Progenitor cell of endocrine pancreas (in vitro differentiated cells): ENCODE measurements at regions not wholly inside any gene's neighbourhood (a gene's known extent, or its start where the extent isn't known, plus 50 kb on each side); places are given as distances from the start of the nearest gene placed in this dataset.

Source experiments
- DNase-seq: peaks from one replicate; pipeline ENCODE4 v3.0.0; 2021; ENCODE audit warnings: low spot score; ENCODE audit not compliant: unreplicated experiment
- H3K27ac Mint-ChIP-seq: 2 replicates; pipeline ENCODE4 v1.8.0; 2021; ENCODE audit warnings: mild to moderate bottlenecking, moderate library complexity, mixed read lengths
- H3K27me3 Mint-ChIP-seq: 2 replicates; pipeline ENCODE4 v1.8.0; 2021; ENCODE audit warnings: mixed read lengths
- H3K36me3 Mint-ChIP-seq: 2 replicates; pipeline ENCODE4 v1.8.0; 2022; ENCODE audit warnings: mixed read lengths; ENCODE audit not compliant: insufficient read depth
- H3K4me1 Mint-ChIP-seq: 2 replicates; pipeline ENCODE4 v1.8.0; 2021; ENCODE audit warnings: low read depth, mixed read lengths
- H3K4me3 Mint-ChIP-seq: 2 replicates; pipeline ENCODE4 v1.8.0; 2021; ENCODE audit warnings: low read depth, mild to moderate bottlenecking, moderate library complexity, mixed read lengths
- H3K9me3 Mint-ChIP-seq: 2 replicates; pipeline ENCODE4 v1.8.0; 2021; ENCODE audit warnings: low read depth, mixed read lengths
- CTCF ChIP-seq: fragments of 200-600 bp; sonication (generic); IDR thresholded peaks from one replicate; pipeline ENCODE4 v1.5.0; 2021; ENCODE audit warnings: antibody characterized with exemption, mild to moderate bottlenecking; ENCODE audit not compliant: unreplicated experiment

- Mint-ChIP-seq H3K9me3 (no peaks in the 10 kb centered on the region), H3K27ac (no peak overlapping the region), H3K4me3 (no peak overlapping the region), H3K36me3 (no peaks in the 10 kb centered on the region), H3K4me1 (peaks cover 2% of the 10 kb centered on the region), H3K27me3 (peaks cover 5% of the 10 kb centered on the region)
- TF ChIP-seq CTCF: no peak
- no peak for DNase-seq
Observed at GRCh38 chr5:4576908-4577307, 563.2 kb upstream of the ADAMTS16 start.

- Mint-ChIP-seq H3K27ac (no peak overlapping the region), H3K4me1 (peaks cover 2% of the 10 kb centered on the region), H3K4me3 (no peak overlapping the region), H3K27me3 (peaks cover 9% of the 10 kb centered on the region), H3K9me3 (no peaks in the 10 kb centered on the region), H3K36me3 (no peaks in the 10 kb centered on the region)
- TF ChIP-seq CTCF: no peak
- no peak for DNase-seq
Observed at GRCh38 chr5:4579679-4580078, 560.5 kb upstream of the ADAMTS16 start.

GRCh38 chr5:4580772-4581171 lies 559.4 kb upstream of the ADAMTS16 start:
- no peak overlapping the region for H3K27ac Mint-ChIP-seq

GRCh38 chr5:4581289-4581688 lies 558.8 kb upstream of the ADAMTS16 start:
- Mint-ChIP-seq H3K9me3 (no peaks in the 10 kb centered on the region), H3K4me3 (no peak overlapping the region), H3K27me3 (peaks cover 12% of the 10 kb centered on the region), H3K27ac (no peak overlapping the region), H3K4me1 (peaks cover 2% of the 10 kb centered on the region), H3K36me3 (no peaks in the 10 kb centered on the region)
- no peak for DNase-seq
- TF ChIP-seq CTCF: no peak

More at GRCh38 chr5:4580772-4581171, 559.4 kb upstream of the ADAMTS16 start:
- Mint-ChIP-seq H3K27me3 (peaks cover 9% of the 10 kb centered on the region), H3K4me1 (peaks cover 2% of the 10 kb centered on the region), H3K4me3 (no peak overlapping the region), H3K36me3 (no peaks in the 10 kb centered on the region), H3K9me3 (no peaks in the 10 kb centered on the region)
- TF ChIP-seq CTCF: no peak
- no peak for DNase-seq

- no peak overlapping the region for H3K27ac Mint-ChIP-seq
- no peaks in the 10 kb centered on the region for H3K36me3 Mint-ChIP-seq
Observed at GRCh38 chr5:4584982-4585381, 555.1 kb upstream of the ADAMTS16 start.

More at GRCh38 chr5:4584982-4585381, 555.1 kb upstream of the ADAMTS16 start:
- no peak for TF ChIP-seq CTCF
- H3K4me1 Mint-ChIP-seq: peaks cover 2% of the 10 kb centered on the region
- no peaks in the 10 kb centered on the region for H3K9me3 Mint-ChIP-seq
- no peak for DNase-seq
- peaks cover 20% of the 10 kb centered on the region for H3K27me3 Mint-ChIP-seq
- H3K4me3 Mint-ChIP-seq: no peak overlapping the region
